ENCODE measurements at regions not wholly inside any gene's neighbourhood (a gene's known extent, or its start where the extent isn't known, plus 50 kb on each side); places are given as distances from the start of the nearest gene placed in this dataset.

GRCh38 chr4:1557221-1557597, 126.9 kb downstream of the FAM53A start:
- TF ChIP-seq GATA3 (IDR thresholded peaks at IDR 0.05; ENCODE audit: low read depth, low read length) (no peak), GATA2 (IDR thresholded peaks at IDR 0.05; ENCODE audit: low read depth, low read length) (peak; percentile 57; the same call in 1 of the 2 replicates)

DNA sequence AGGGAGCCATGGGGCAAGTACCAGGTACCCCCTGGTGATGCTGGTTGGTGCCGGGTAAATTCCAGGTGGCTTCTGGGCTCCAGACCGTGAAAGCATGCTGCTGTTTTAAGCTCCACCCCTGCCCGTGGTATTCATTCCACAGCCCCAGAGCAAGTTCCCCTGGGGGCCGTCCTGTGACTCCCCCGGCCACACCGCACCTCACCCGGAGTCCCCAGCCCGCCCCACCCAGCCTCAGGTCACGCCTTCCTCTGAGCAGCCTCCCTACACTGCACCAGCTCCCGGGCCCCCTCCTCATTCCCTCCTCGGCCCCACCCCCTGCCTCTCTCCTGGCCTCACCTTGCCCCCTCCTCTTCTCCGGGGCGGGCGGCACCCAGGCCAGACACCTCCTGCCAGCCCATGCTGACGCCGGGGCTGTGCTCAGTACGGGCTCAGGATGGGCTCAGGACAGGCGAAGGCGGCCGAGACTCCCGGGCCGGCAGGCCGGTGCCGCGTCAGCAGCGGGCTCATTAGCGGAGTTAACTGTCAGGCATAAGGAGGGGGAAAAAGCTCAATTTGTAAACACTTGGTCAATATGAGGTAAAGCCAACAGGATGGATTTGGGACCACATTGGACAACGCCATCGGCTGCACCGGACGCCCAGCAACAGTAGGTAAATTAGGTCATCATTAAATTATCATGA, 127.4 kb downstream of the FAM53A start:
- TF ChIP-seq GATA3 (IDR thresholded peaks at IDR 0.05; ENCODE audit: low read depth, low read length) (no peak), GATA2 (IDR thresholded peaks at IDR 0.05; ENCODE audit: low read depth, low read length) (no peak)

DNA sequence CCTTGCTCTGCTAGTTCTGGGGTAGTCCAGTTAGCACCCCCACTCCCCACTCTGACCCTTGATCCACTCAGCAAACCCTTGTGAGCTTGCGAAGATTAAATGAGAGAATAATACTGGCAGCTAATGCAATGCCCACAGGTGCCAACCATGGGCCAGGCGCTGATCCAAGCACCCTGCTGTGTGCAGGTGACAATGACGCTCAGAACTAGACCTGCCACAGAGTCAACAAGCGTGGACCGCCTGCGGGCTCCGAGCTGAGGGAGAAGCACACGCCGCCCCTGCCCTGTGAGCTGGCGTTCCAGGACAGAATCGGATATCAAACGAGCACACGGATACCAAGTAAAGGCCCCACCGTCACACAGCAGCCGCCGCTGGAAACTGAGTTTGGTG, 129.2 kb downstream of the FAM53A start:
- TF ChIP-seq GATA2 (IDR thresholded peaks at IDR 0.05; ENCODE audit: low read depth, low read length): no peak
- no peak for TF ChIP-seq GATA3 (IDR thresholded peaks at IDR 0.05; ENCODE audit: low read depth, low read length)

GRCh38 chr4:1554246-1554875, 129.8 kb downstream of the FAM53A start:
- TF ChIP-seq GATA3 (IDR thresholded peaks at IDR 0.05; ENCODE audit: low read depth, low read length): no peak
- TF ChIP-seq GATA2 (IDR thresholded peaks at IDR 0.05; ENCODE audit: low read depth, low read length): no peak

GRCh38 chr4:1553365-1553764, 130.7 kb downstream of the FAM53A start:
- TF ChIP-seq GATA3 (IDR thresholded peaks at IDR 0.05; ENCODE audit: low read depth, low read length): no peak

GRCh38 chr4:1552451-1552850, 131.7 kb downstream of the FAM53A start:
- TF ChIP-seq GATA2 (IDR thresholded peaks at IDR 0.05; ENCODE audit: low read depth, low read length) (no peak), GATA3 (IDR thresholded peaks at IDR 0.05; ENCODE audit: low read depth, low read length) (no peak)

- TF ChIP-seq GATA2 (IDR thresholded peaks at IDR 0.05; ENCODE audit: low read depth, low read length) (no peak), GATA3 (IDR thresholded peaks at IDR 0.05; ENCODE audit: low read depth, low read length) (no peak)
Observed at GRCh38 chr4:1551211-1551610, 132.9 kb downstream of the FAM53A start.

DNA sequence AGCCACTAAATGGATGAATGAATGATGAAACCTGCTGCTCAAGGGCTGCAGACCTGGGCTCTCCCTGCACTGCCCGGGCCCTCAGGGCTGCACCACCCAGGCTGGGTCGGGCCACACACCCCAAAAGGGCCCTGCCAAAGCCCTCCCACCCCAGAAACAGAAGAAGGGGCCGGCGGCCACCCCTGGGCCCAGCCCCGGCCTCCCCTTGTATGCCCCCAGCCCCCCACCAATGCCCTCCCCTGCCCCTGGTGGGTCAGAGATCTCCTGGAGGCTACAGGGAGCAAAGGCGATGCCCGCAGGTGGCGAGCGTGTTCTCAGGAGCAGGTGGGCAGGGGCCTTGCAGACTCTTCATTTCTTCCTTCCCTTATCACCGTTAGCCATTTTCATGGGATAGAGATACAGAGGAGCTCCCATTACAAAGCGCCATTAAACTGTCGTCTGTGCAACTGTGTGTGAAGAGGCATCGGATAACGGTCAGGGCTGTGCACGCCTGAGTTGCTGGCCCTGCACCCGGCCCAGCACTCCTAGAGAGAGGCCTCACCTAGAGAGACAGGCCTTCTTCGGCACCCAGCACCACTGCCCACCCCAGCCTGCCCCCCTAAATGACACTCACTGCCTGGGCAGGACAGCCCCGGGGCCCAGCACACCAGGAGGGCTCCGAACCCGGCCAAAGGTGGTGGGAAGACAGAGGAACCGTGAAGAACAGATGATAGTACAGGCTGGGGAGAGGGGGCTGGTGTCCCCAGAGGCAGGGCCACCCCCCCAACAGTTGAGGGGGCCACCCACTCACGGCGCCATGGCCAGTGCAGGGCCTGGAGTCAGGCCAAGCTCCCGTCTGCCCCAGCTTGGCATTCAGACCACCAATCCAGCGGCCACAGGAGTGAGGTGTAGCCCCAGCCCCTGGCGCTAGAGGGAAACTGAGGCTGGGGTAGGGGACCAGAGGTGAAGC, 133.7 kb downstream of the FAM53A start:
- no peak for TF ChIP-seq GATA2 (IDR thresholded peaks at IDR 0.05; ENCODE audit: low read depth, low read length)

- TF ChIP-seq GATA3 (IDR thresholded peaks at IDR 0.05; ENCODE audit: low read depth, low read length): no peak
- no peak for TF ChIP-seq GATA2 (IDR thresholded peaks at IDR 0.05; ENCODE audit: low read depth, low read length)
Observed at GRCh38 chr4:1549638-1550035, 134.5 kb downstream of the FAM53A start.

GRCh38 chr4:1547856-1548826, 136.0 kb downstream of the FAM53A start:
- TF ChIP-seq GATA2 (IDR thresholded peaks at IDR 0.05; ENCODE audit: low read depth, low read length) (no peak), GATA3 (IDR thresholded peaks at IDR 0.05; ENCODE audit: low read depth, low read length) (no peak)

DNA sequence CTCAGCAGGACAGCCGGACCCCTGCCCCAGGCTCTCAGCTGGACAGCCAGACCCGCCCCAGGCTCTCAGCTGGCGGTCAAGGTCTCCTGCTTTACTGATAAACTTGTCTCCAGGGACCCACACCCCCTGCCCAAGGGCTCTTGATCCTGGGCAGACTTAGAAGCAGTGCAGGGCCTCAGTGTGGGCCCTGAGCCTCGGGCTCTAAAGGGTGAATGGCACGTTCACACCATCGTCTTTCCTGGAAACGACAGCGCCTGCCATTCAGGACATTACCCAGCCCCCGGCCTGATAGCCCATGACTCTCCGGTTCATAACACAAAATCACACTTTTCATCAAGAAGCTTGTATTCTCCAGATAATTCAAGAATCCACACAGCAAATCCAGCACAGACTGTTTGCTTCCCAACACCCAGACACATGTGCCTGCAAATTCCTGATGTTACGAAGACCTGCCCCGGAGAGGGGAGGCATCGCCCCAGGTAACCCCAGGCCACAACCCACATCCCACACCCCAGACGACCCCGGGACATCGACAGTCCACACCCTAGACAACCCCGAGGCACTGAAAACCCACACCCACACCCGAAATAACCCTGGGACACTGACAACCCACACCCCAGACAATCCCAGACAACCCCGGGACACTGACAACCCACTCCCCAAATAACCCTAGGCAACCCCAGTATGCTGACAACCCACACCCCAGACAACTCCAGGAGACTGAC, 136.8 kb downstream of the FAM53A start:
- TF ChIP-seq GATA3 (IDR thresholded peaks at IDR 0.05; ENCODE audit: low read depth, low read length): no peak
- TF ChIP-seq GATA2 (IDR thresholded peaks at IDR 0.05; ENCODE audit: low read depth, low read length): no peak

GRCh38 chr4:1544861-1545281, 138.6 kb upstream of the NKX1-1 start:
- TF ChIP-seq GATA2 (IDR thresholded peaks at IDR 0.05; ENCODE audit: low read depth, low read length) (no peak), GATA3 (IDR thresholded peaks at IDR 0.05; ENCODE audit: low read depth, low read length) (no peak)

- TF ChIP-seq GATA3 (IDR thresholded peaks at IDR 0.05; ENCODE audit: low read depth, low read length) (no peak), GATA2 (IDR thresholded peaks at IDR 0.05; ENCODE audit: low read depth, low read length) (no peak)
Observed at GRCh38 chr4:1543976-1544375, 137.7 kb upstream of the NKX1-1 start.

All from SH-SY5Y (cell line).